ENCODE measurements at regions not wholly inside any gene's neighbourhood (a gene's known extent, or its start where the extent isn't known, plus 50 kb on each side); places are given as distances from the start of the nearest gene placed in this dataset.

DNA sequence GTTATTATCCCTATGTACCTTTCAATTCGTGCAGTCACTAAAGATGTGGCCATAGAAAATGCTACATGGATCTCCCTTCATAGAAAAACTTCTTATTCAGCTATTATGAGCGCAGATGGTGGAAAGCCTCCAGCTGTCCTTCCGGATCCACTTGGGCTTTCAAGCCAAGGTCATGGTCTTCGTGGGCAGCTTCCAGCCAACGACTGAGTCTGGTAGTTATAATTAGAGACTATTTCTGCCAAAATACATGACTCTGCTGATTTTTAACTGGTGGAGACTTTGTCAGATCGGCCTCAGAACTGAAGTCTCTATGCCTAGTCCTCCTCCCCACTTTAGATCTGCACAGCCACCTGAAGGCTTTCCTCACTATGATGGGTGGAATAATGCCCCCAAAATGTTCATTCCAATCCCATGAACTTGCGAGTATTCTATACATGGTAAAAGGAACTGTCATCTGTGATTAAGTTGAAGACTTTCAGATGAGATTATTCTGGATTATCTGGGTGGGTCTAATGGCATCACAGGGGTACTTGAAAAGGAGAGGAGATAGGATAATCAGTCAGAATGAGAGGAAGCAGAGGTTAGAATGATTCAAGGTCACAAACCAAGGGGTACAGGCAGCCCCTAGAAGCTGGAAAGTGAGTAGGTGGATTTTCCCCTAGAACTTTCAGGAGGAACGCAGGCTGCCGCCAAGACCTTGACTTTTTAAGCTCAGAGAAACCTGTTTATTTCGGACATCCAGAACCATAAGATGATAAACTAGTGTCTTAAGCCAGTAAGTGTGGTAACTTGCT is 171.1 kb upstream of the CXCL13 start:
- no peaks in the 10 kb centered on the region for H3K36me3 ChIP-seq (ENCODE audit: control insufficient read depth in 4 of 4, insufficient read depth in 4 of 4, low read length in 4 of 4)
- H3K9me3 ChIP-seq (ENCODE audit: control insufficient read depth in 4 of 4, insufficient read depth in 3 of 4, low read length in 3 of 4) = no peaks in the 10 kb centered on the region
- ATAC-seq (ENCODE audit: insufficient read depth, low FRiP score) = no peak
- H3K9ac ChIP-seq (ENCODE audit: insufficient read depth in 1 of 2, low read length in 2 of 2) = no peak overlapping the region
- TF ChIP-seq, protein P1, sequence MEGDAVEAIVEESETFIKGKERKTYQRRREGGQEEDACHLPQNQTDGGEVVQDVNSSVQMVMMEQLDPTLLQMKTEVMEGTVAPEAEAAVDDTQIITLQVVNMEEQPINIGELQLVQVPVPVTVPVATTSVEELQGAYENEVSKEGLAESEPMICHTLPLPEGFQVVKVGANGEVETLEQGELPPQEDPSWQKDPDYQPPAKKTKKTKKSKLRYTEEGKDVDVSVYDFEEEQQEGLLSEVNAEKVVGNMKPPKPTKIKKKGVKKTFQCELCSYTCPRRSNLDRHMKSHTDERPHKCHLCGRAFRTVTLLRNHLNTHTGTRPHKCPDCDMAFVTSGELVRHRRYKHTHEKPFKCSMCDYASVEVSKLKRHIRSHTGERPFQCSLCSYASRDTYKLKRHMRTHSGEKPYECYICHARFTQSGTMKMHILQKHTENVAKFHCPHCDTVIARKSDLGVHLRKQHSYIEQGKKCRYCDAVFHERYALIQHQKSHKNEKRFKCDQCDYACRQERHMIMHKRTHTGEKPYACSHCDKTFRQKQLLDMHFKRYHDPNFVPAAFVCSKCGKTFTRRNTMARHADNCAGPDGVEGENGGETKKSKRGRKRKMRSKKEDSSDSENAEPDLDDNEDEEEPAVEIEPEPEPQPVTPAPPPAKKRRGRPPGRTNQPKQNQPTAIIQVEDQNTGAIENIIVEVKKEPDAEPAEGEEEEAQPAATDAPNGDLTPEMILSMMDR (IDR thresholded peaks at IDR 0.05; ENCODE audit: control extremely low read depth, extremely low read depth) = no peak
- DNase-seq = peak in 2 of 3 donors; percentile 59 to 76
- no peak overlapping the region for H3K27ac ChIP-seq (ENCODE audit: low read depth in 1 of 2, low read length in 1 of 2)
- H3K4me1 ChIP-seq (ENCODE audit: control insufficient read depth in 5 of 5, insufficient read depth in 5 of 5, low read length in 5 of 5) = peaks cover 0 to 19% (median 10%) of the 10 kb centered on the region in 5 donors
- WGBS, 2 donors = 67 to 68% methylated on average over 10 of the region's 10 CpGs
- H3K27me3 ChIP-seq (ENCODE audit: control insufficient read depth in 3 of 3, insufficient read depth in 3 of 3, low read length in 2 of 3) = no peaks in the 10 kb centered on the region
- no peak overlapping the region for H3K4me3 ChIP-seq

DNA sequence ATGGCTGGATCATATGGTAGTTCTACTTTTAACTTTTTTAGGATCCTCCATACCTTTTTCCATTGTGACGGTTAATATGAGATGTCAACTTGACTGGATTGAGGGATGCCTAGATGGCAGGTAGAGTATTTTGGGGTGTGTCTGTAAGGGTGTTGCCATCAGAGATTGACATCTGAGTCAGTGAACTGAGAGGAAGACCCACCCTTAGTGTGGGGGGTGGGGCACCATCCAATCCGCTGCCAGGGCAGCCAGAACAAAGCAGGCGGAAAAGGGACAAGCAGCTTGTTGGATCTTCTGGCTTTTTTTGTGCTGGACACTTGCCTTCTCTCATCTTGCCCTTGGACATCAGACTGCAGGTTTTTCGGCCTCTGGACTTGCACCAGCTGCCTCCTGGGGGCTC is 168.5 kb upstream of the CXCL13 start:
- ATAC-seq (ENCODE audit: insufficient read depth, low FRiP score) = no peak
- 96 to 97% methylated on average over 4 of the region's 4 CpGs for WGBS, 2 donors
- H3K4me1 ChIP-seq (ENCODE audit: control insufficient read depth in 5 of 5, insufficient read depth in 5 of 5, low read length in 5 of 5) = peaks cover 0 to 19% (median 10%) of the 10 kb centered on the region in 5 donors

DNA sequence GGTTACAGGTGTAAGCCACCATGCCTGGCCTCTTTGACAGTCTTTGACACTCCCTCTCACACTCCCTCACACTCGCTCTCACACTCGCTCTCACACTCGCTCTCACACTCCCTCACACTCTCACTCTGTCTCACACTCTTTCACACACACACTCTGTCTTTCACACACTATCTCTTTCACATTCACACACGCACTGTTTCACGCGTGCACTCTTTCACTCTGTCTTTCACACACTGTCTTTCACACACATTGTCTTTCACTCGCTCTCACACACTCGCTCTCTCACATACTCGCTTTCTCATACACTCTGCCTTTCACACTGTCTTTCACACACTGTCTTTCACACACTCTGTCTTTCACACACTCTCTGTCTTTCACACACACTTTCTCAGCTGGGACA is 167.1 kb upstream of the CXCL13 start:
- DNase-seq (no peak), ATAC-seq (ENCODE audit: insufficient read depth, low FRiP score) (no peak)
- 96% methylated on average over 9 of the region's 9 CpGs for WGBS, 2 donors
- no peak overlapping the region for H3K27ac ChIP-seq (ENCODE audit: low read depth in 1 of 2, low read length in 1 of 2)
- no peak overlapping the region for H3K4me3 ChIP-seq
- TF ChIP-seq, protein P1 (IDR thresholded peaks at IDR 0.05; ENCODE audit: control extremely low read depth, extremely low read depth) = no peak
- peaks cover 0 to 15% (median 6%) of the 10 kb centered on the region in 5 donors for H3K4me1 ChIP-seq (ENCODE audit: control insufficient read depth in 5 of 5, insufficient read depth in 5 of 5, low read length in 5 of 5)
- no peak overlapping the region for H3K9ac ChIP-seq (ENCODE audit: insufficient read depth in 1 of 2, low read length in 2 of 2)
- H3K36me3 ChIP-seq (ENCODE audit: control insufficient read depth in 4 of 4, insufficient read depth in 4 of 4, low read length in 4 of 4) = no peaks in the 10 kb centered on the region
- H3K27me3 ChIP-seq (ENCODE audit: control insufficient read depth in 3 of 3, insufficient read depth in 3 of 3, low read length in 2 of 3) = no peaks in the 10 kb centered on the region
- H3K9me3 ChIP-seq (ENCODE audit: control insufficient read depth in 4 of 4, insufficient read depth in 3 of 4, low read length in 3 of 4) = no peaks in the 10 kb centered on the region

More for the DNA sequence above, 168.5 kb upstream of the CXCL13 start:
- Histone ChIP-seq H3K4me3 (no peak overlapping the region), H3K9ac (ENCODE audit: insufficient read depth in 1 of 2, low read length in 2 of 2) (no peak overlapping the region), H3K27ac (ENCODE audit: low read depth in 1 of 2, low read length in 1 of 2) (no peak overlapping the region), H3K36me3 (ENCODE audit: control insufficient read depth in 4 of 4, insufficient read depth in 4 of 4, low read length in 4 of 4) (no peaks in the 10 kb centered on the region), H3K27me3 (ENCODE audit: control insufficient read depth in 3 of 3, insufficient read depth in 3 of 3, low read length in 2 of 3) (no peaks in the 10 kb centered on the region), H3K9me3 (ENCODE audit: control insufficient read depth in 4 of 4, insufficient read depth in 3 of 4, low read length in 3 of 4) (no peaks in the 10 kb centered on the region)
- DNase-seq = no peak
- TF ChIP-seq, protein P1 (IDR thresholded peaks at IDR 0.05; ENCODE audit: control extremely low read depth, extremely low read depth) = no peak
